ENCODE measurements at regions not wholly inside any gene's neighbourhood (a gene's known extent, or its start where the extent isn't known, plus 50 kb on each side); places are given as distances from the start of the nearest gene placed in this dataset.

GRCh38 chr12:77387214-77387613 lies 321.8 kb upstream of the E2F7 start:
- no peak for TF ChIP-seq CTCF (IDR thresholded peaks at IDR 0.05)
- TF ChIP-seq POLR2A (IDR thresholded peaks at IDR 0.05) = no peak

Measured in adrenal gland (tissue), 5 donors.